HG02943 (cell line): ENCODE measurements at regions not wholly inside any gene's neighbourhood (a gene's known extent, or its start where the extent isn't known, plus 50 kb on each side); places are given as distances from the start of the nearest gene placed in this dataset.
"Not testable (repeated sequence)": the region's sequence is repeated elsewhere in the genome, so short reads cannot be mapped to it uniquely, and the experiment has no call there.

ENCODE experiments used
- ATAC-seq: cut with Tn5 transposase; IDR thresholded peaks from one replicate; pipeline ENCODE4 v1.9.1; 2021; ENCODE audit warnings: mild to moderate bottlenecking, low read depth, moderate library complexity; ENCODE audit not compliant: unreplicated experiment

- no peak for ATAC-seq
Observed at GRCh38 chr5:156218367-156219158, 108.4 kb upstream of the SGCD start.

- no peak for ATAC-seq
Observed at GRCh38 chr5:156219483-156220005, 107.4 kb upstream of the SGCD start.

- no peak for ATAC-seq
Observed at GRCh38 chr5:156221816-156222215, 105.1 kb upstream of the SGCD start.

- ATAC-seq = no peak
Observed at GRCh38 chr5:156223547-156223946, 103.4 kb upstream of the SGCD start.

- not testable (repeated sequence) for ATAC-seq
Observed at GRCh38 chr5:156226485-156226884, 100.5 kb upstream of the SGCD start.

- ATAC-seq = no peak
Observed at GRCh38 chr5:156230887-156231286, 96.1 kb upstream of the SGCD start.

GRCh38 chr5:156232251-156232869, 94.6 kb upstream of the SGCD start:
- no peak for ATAC-seq

- ATAC-seq = no peak
Observed at GRCh38 chr5:156237361-156237760, 89.6 kb upstream of the SGCD start.

GRCh38 chr5:156239800-156240199, 87.2 kb upstream of the SGCD start:
- no peak for ATAC-seq

- ATAC-seq = no peak
Observed at GRCh38 chr5:156240414-156240813, 86.5 kb upstream of the SGCD start.

- no peak for ATAC-seq
Observed at GRCh38 chr5:156241266-156241665, 85.7 kb upstream of the SGCD start.

- ATAC-seq = no peak
Observed at GRCh38 chr5:156245895-156246294, 81.1 kb upstream of the SGCD start.

- no peak for ATAC-seq
Observed at GRCh38 chr5:156251076-156251475, 75.9 kb upstream of the SGCD start.

- ATAC-seq = no peak
Observed at GRCh38 chr5:156253130-156253529, 73.8 kb upstream of the SGCD start.

GRCh38 chr5:156254196-156254595, 72.8 kb upstream of the SGCD start:
- ATAC-seq = no peak

- ATAC-seq = no peak
Observed at GRCh38 chr5:156256642-156257041, 70.3 kb upstream of the SGCD start.

GRCh38 chr5:156258934-156259333, 68.0 kb upstream of the SGCD start:
- no peak for ATAC-seq

- ATAC-seq = no peak
Observed at GRCh38 chr5:156259618-156260017, 67.3 kb upstream of the SGCD start.

GRCh38 chr5:156261275-156261939, 65.6 kb upstream of the SGCD start:
- ATAC-seq = no peak

GRCh38 chr5:156271569-156271968, 55.4 kb upstream of the SGCD start:
- no peak for ATAC-seq

- ATAC-seq = no peak
Observed at GRCh38 chr5:156272139-156272538, 54.8 kb upstream of the SGCD start.
